ENCODE measurements at regions not wholly inside any gene's neighbourhood (a gene's known extent, or its start where the extent isn't known, plus 50 kb on each side); places are given as distances from the start of the nearest gene placed in this dataset.
A peak's percentile ranks its signal among the peaks of the same experiment; 100 is the strongest.

GRCh38 chr4:116397714-116398113 lies 687.7 kb downstream of the TRAM1L1 start:
- no peak for DNase-seq

GRCh38 chr4:116397291-116397690 lies 688.1 kb downstream of the TRAM1L1 start:
- no peak for DNase-seq

- no peak for DNase-seq
Measured at GRCh38 chr4:116395408-116395807, 690.0 kb downstream of the TRAM1L1 start.

GRCh38 chr4:116391020-116391419 lies 694.4 kb downstream of the TRAM1L1 start:
- DNase-seq: no peak

- no peak for DNase-seq
Measured at GRCh38 chr4:116389139-116389538, 696.2 kb downstream of the TRAM1L1 start.

- no peak for DNase-seq
Measured at GRCh38 chr4:116387937-116388474, 697.4 kb downstream of the TRAM1L1 start.

GRCh38 chr4:116386856-116387255 lies 698.5 kb downstream of the TRAM1L1 start:
- DNase-seq: no peak

GRCh38 chr4:116385583-116385982 lies 699.8 kb downstream of the TRAM1L1 start:
- DNase-seq: no peak

GRCh38 chr4:116374815-116375214 lies 710.6 kb downstream of the TRAM1L1 start:
- DNase-seq: no peak

- DNase-seq: no peak
Measured at GRCh38 chr4:116362583-116362982, 722.8 kb downstream of the TRAM1L1 start.

- peak; percentile 27 for DNase-seq
Measured at GRCh38 chr4:116361790-116362189, 723.6 kb downstream of the TRAM1L1 start.

GRCh38 chr4:116358633-116359222 lies 726.6 kb downstream of the TRAM1L1 start:
- peak; percentile 1 for DNase-seq

- peak; percentile 1 for DNase-seq
Measured at GRCh38 chr4:116357758-116358157, 727.6 kb downstream of the TRAM1L1 start.

- DNase-seq: no peak
Measured at GRCh38 chr4:116346750-116347149, 738.6 kb downstream of the TRAM1L1 start.

GRCh38 chr4:116343809-116344208 lies 741.6 kb downstream of the TRAM1L1 start:
- no peak for DNase-seq

GRCh38 chr4:116342143-116342542 lies 743.2 kb downstream of the TRAM1L1 start:
- no peak for DNase-seq

- no peak for DNase-seq
Measured at GRCh38 chr4:116332508-116332907, 752.9 kb downstream of the TRAM1L1 start.

GRCh38 chr4:116328261-116328860 lies 757.0 kb downstream of the TRAM1L1 start:
- no peak for DNase-seq

GRCh38 chr4:116323606-116324005 lies 761.8 kb downstream of the TRAM1L1 start:
- no peak for DNase-seq

GRCh38 chr4:116321471-116321870 lies 763.9 kb downstream of the TRAM1L1 start:
- no peak for DNase-seq

- no peak for DNase-seq
Measured at GRCh38 chr4:116320859-116321258, 764.5 kb downstream of the TRAM1L1 start.

GRCh38 chr4:116303736-116304188 lies 781.6 kb downstream of the TRAM1L1 start:
- DNase-seq: no peak

GRCh38 chr4:116302990-116303735 lies 782.2 kb downstream of the TRAM1L1 start:
- DNase-seq: no peak

- DNase-seq: no peak
Measured at GRCh38 chr4:116275006-116275405, 810.4 kb downstream of the TRAM1L1 start.
